Nephron (organoid): ENCODE measurements at regions not wholly inside any gene's neighbourhood (a gene's known extent, or its start where the extent isn't known, plus 50 kb on each side); places are given as distances from the start of the nearest gene placed in this dataset.

Source experiments
- H3K27ac Mint-ChIP-seq, 3 experiments: 2 replicates each; pipeline ENCODE4 v1.8.0; 2020; ENCODE audit warnings: mixed read lengths in 3 of 3, mild to moderate bottlenecking in 2 of 3, moderate library complexity in 1 of 3
- H3K27me3 Mint-ChIP-seq: 2 replicates; pipeline ENCODE4 v1.8.0; 2021; ENCODE audit warnings: low read depth, mild to moderate bottlenecking, moderate library complexity, mixed read lengths
- H3K36me3 Mint-ChIP-seq: 2 replicates; pipeline ENCODE4 v1.8.0; 2020; ENCODE audit warnings: low read depth, mixed read lengths
- H3K4me1 Mint-ChIP-seq: 2 replicates; pipeline ENCODE4 v1.8.0; 2020; ENCODE audit warnings: mixed read lengths
- H3K4me3 Mint-ChIP-seq, 3 experiments: 2 replicates each; pipeline ENCODE4 v1.8.0; 2020; ENCODE audit warnings: mild to moderate bottlenecking in 3 of 3, mixed read lengths in 3 of 3, moderate library complexity in 2 of 3
- H3K9me3 Mint-ChIP-seq: 2 replicates; pipeline ENCODE4 v1.8.0; 2020; ENCODE audit warnings: mixed read lengths
- TF ChIP-seq, protein P1 (sequence below), 3 experiments: fragments of 200-600 bp; sonication (generic); IDR thresholded peaks; one replicate each; pipeline ENCODE4 v1.5.0; 2021; ENCODE audit warnings: antibody characterized with exemption in 3 of 3; ENCODE audit not compliant: unreplicated experiment in 3 of 3

DNA sequence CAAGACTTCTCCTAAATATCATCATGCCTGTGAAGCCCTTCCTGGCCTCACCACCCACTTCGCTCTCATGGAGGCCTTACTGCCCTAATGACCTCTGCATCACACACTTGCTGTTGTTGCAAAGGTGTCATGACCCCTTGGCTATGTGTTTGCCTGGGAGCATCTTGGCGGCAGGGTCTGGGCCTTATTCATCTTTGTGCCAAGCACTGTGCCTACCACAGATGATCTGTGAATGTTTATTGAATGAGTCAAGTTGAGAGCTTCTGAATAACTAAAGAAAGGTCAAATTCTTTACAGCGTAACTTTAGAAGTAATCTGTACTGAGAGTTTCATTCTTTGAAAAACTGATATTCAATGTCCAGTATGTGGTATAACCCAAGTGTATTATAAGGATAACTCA, 113.3 kb downstream of the TTC8 start:
- Mint-ChIP-seq H3K4me3 (no peak overlapping the region), H3K4me1 (peaks cover 30% of the 10 kb centered on the region), H3K9me3 (no peaks in the 10 kb centered on the region), H3K27me3 (peaks cover 5% of the 10 kb centered on the region), H3K27ac (no peak overlapping the region), H3K36me3 (no peaks in the 10 kb centered on the region)
- TF ChIP-seq, protein P1, sequence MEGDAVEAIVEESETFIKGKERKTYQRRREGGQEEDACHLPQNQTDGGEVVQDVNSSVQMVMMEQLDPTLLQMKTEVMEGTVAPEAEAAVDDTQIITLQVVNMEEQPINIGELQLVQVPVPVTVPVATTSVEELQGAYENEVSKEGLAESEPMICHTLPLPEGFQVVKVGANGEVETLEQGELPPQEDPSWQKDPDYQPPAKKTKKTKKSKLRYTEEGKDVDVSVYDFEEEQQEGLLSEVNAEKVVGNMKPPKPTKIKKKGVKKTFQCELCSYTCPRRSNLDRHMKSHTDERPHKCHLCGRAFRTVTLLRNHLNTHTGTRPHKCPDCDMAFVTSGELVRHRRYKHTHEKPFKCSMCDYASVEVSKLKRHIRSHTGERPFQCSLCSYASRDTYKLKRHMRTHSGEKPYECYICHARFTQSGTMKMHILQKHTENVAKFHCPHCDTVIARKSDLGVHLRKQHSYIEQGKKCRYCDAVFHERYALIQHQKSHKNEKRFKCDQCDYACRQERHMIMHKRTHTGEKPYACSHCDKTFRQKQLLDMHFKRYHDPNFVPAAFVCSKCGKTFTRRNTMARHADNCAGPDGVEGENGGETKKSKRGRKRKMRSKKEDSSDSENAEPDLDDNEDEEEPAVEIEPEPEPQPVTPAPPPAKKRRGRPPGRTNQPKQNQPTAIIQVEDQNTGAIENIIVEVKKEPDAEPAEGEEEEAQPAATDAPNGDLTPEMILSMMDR (IDR thresholded peaks at IDR 0.05; ENCODE audit: unreplicated experiment in 3 of 3), result no peak

DNA sequence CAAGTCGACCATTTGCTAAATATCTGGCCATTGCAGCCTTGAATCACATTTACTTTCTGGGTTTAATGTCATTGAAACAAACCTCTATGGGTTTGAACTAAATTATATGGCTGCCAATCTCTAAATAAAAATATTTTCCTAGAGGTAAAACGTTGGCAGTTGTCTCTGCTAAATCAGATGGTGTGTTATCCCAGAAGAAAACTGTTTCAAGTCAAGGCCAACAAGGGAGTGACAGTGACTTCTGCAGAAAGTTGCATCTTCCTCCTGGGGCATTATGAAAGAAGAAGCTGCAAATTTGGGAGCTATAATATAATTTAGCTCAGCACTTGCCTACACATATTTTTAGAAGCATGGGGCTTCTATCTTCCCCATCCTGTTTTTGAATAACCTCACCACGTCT, 116.2 kb downstream of the TTC8 start:
- Mint-ChIP-seq H3K27me3 (peaks cover 5% of the 10 kb centered on the region), H3K9me3 (no peaks in the 10 kb centered on the region), H3K27ac (no peak overlapping the region), H3K4me3 (no peak overlapping the region), H3K36me3 (no peaks in the 10 kb centered on the region), H3K4me1 (peaks cover under 1% of the 10 kb centered on the region)
- TF ChIP-seq, protein P1 (IDR thresholded peaks at IDR 0.05; ENCODE audit: unreplicated experiment in 3 of 3), result no peak

DNA sequence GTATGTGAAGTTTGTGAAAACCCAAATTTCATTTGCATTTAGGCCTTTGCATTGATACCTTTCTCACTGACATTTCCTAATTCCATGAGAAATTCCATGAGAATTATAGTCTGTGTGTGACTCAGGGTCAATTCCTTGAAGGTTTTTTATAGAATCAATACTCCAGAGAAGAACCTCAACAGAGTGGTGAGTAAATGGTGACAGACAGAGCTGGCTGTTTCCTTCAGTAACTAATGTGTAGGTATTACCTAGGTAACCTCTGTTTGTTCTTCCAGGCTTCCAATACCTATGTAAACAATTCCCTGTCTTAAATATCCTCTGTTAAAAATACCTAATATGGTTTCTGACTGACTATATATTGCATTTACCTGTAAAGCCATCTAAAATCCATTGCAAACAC, 117.0 kb downstream of the TTC8 start:
- Mint-ChIP-seq H3K36me3 (no peaks in the 10 kb centered on the region), H3K9me3 (no peaks in the 10 kb centered on the region), H3K27me3 (peaks cover 5% of the 10 kb centered on the region), H3K27ac (no peak overlapping the region), H3K4me3 (no peak overlapping the region), H3K4me1 (no peaks in the 10 kb centered on the region)
- TF ChIP-seq, protein P1 (IDR thresholded peaks at IDR 0.05; ENCODE audit: unreplicated experiment in 3 of 3), result no peak

DNA sequence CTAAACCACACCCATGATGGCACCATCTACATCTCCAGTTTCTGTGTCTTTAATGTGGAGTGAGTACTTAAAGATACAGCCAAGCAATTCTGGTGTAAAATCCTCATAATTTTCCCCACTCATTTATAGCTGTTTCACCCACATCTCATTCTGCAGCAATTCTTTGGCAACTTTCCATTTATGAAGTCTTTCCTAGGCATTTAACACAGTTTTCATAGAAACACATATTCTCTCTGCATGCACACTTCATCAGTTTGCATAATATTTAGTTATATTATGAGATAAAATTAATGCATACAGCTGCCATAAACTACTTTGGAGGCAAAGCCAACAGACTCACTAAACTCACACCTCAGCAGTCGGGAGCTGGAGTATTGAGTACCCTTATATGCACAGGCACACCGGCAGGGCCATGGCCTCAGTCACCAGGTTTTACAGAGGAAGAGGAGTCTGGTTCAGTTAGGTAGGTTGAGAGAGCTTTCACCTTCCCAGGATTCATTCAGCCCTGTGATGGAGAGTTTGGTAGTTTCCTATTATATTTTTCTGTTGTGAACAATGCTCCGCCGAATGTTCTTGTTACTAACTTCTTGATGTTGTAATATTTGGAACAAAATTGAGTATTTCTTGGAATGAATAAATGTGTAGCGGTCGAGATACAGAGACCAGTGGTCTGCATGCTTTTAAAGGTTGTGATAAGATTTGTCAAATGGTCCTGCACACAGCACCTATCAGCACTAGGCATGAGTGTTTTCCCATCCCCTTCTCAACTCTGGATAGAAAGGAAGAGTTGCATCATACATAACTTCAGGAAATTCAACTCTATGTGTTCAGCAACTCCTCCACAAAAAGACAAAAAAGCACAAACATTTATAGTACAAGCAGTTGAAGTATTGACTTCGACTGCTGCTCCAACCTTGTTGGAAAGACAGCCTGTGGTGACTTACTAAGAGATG, 123.5 kb downstream of the TTC8 start:
- TF ChIP-seq, protein P1 (IDR thresholded peaks at IDR 0.05; ENCODE audit: unreplicated experiment in 3 of 3), result no peak
- no peak overlapping the region for H3K4me3 Mint-ChIP-seq
- H3K9me3 Mint-ChIP-seq, result peaks cover 18% of the 10 kb centered on the region
- peaks cover 4% of the 10 kb centered on the region for H3K4me1 Mint-ChIP-seq
- no peaks in the 10 kb centered on the region for H3K36me3 Mint-ChIP-seq
- H3K27me3 Mint-ChIP-seq, result peaks cover 20% of the 10 kb centered on the region
- no peak overlapping the region for H3K27ac Mint-ChIP-seq

DNA sequence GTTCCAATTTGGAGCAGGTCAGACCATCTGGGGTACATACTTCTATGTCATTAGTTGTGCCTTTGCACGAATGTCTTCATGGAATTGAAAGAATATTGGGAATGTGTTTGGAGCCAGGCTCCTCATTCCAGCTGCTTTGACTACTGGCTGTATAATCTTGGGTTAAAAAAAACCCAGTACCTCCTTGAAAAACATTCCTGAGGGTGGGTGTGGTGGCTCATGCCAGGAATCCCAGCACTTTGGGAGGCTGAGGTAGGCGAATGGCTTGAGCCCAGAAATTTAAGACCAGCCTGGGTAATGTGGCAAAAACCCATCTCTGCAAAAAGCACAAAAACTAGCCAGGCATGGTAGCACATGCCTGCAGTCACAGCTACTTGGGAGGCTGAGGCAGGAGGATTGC, 125.6 kb downstream of the TTC8 start:
- Mint-ChIP-seq H3K27ac (no peak overlapping the region), H3K4me1 (peaks cover 9% of the 10 kb centered on the region), H3K27me3 (peaks cover 15% of the 10 kb centered on the region), H3K4me3 (no peak overlapping the region), H3K9me3 (peaks cover 20% of the 10 kb centered on the region), H3K36me3 (no peaks in the 10 kb centered on the region)
- TF ChIP-seq, protein P1 (IDR thresholded peaks at IDR 0.05; ENCODE audit: unreplicated experiment in 3 of 3), result no peak

DNA sequence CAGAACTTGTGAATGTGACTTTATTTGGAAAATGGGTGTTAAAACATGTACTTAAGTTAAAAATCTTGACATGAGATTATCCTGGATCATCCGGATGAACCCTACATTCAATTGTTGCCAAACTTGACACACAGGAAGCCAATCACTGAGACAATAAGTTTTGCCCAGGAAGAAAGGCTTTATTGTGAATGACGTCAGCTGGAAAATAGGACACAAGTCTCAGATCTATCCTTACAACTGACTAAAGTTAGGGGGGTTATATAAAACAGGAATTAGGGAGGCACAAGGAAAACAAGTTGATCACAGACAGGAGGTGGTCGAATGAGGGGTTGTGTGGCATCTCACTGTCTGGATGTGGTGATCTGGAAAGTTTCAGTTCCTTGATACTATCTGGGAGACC, 126.9 kb downstream of the TTC8 start:
- TF ChIP-seq, protein P1 (IDR thresholded peaks at IDR 0.05; ENCODE audit: unreplicated experiment in 3 of 3), result no peak
- Mint-ChIP-seq H3K4me1 (peaks cover 16% of the 10 kb centered on the region), H3K4me3 (no peak overlapping the region), H3K9me3 (peaks cover 20% of the 10 kb centered on the region), H3K36me3 (no peaks in the 10 kb centered on the region), H3K27me3 (peaks cover 15% of the 10 kb centered on the region), H3K27ac (no peak overlapping the region)
